Sigmoid colon (tissue), 6 donors: ENCODE measurements at regions not wholly inside any gene's neighbourhood (a gene's known extent, or its start where the extent isn't known, plus 50 kb on each side); places are given as distances from the start of the nearest gene placed in this dataset.

Source experiments
- DNase-seq: peaks from one replicate; pipeline ENCODE4 v3.0.0-alpha.2; 2019
- H3K27ac ChIP-seq, 4 donors: fragments of 200-600 bp; sonication (generic); one replicate each; pipeline ENCODE4 v1.5.1; 2016 to 2019; ENCODE audit warnings: mild to moderate bottlenecking in 1 of 4
- H3K27me3 ChIP-seq, 3 donors: fragments of 200-600 bp; sonication (generic); one replicate each; pipeline ENCODE4 v1.5.1; 2019; ENCODE audit warnings: mild to moderate bottlenecking in 1 of 3
- H3K36me3 ChIP-seq, 4 donors: fragments of 200-600 bp; sonication (generic); one replicate each; pipeline ENCODE4 v1.5.1; 2016 to 2019
- H3K4me1 ChIP-seq, 4 donors: fragments of 200-600 bp; sonication (generic); one replicate each; pipeline ENCODE4 v1.5.1; 2017 to 2019
- H3K4me3 ChIP-seq, 4 donors: fragments of 200-600 bp; sonication (generic); one replicate each; pipeline ENCODE4 v1.5.1; 2017 to 2019; ENCODE audit warnings: mild to moderate bottlenecking in 2 of 4, moderate library complexity in 1 of 4
- H3K9me3 ChIP-seq, 4 donors: fragments of 200-600 bp in 3 of 4; sonication (generic) in 3 of 4; one replicate each; pipeline versions ENCODE4 v1.5.1 to v1.6.1; 2013 to 2019
- CTCF ChIP-seq, 4 experiments: fragments of 450-650 bp in 3 of 4; fragments of 200-600 bp in 1 of 4; IDR thresholded peaks; one replicate each; pipeline ENCODE4 v1.5.1; 2016 to 2019; ENCODE audit warnings: antibody characterized with exemption in 4 of 4, mild to moderate bottlenecking in 3 of 4, moderate library complexity in 2 of 4
- EP300 ChIP-seq, 4 donors: sonication (generic); formaldehyde crosslinking; IDR thresholded peaks; one replicate each; pipeline ENCODE4 v1.6.1; 2017; ENCODE audit warnings: antibody characterized with exemption in 4 of 4
- POLR2A ChIP-seq, 2 donors: fragments of 450-650 bp; IDR thresholded peaks; one replicate each; pipeline ENCODE4 v1.6.1; 2016; ENCODE audit warnings: antibody characterized with exemption in 2 of 2, mild to moderate bottlenecking in 2 of 2, moderate library complexity in 2 of 2
- POLR2AphosphoS5 ChIP-seq, 4 donors: sonication (generic); formaldehyde crosslinking; IDR thresholded peaks; one replicate each; pipeline ENCODE4 v1.6.1; 2017; ENCODE audit warnings: antibody characterized with exemption in 4 of 4
- WGBS, 2 donors: extraction: QIAGEN DNeasy Blood & Tissue Kit; methylation state at CpG; one replicate each; pipeline ENCODE4 v1.1.7; 2013; 5-methylcytosine and 5-hydroxymethylcytosine counted together
- intact Hi-C: fragments of 100-400 bp; cut with DNase I; formaldehyde crosslinking; loops from one replicate; pipeline ENCODE4 v1.15.1; 2023
- donor health status: healthy with polysubstance abuse.
- donor health status: healthy.

GRCh38 chr14:104392001-104392395 is 187.6 kb upstream of the C14orf180 start:
- peaks cover 0 to under 1% (median 0%) of the 10 kb centered on the region in 4 donors for H3K9me3 ChIP-seq
- TF ChIP-seq POLR2A (IDR thresholded peaks at IDR 0.05) = no peak
- no peak for TF ChIP-seq EP300 (IDR thresholded peaks at IDR 0.05)
- no peak for TF ChIP-seq CTCF (IDR thresholded peaks at IDR 0.05)
- no peak for TF ChIP-seq POLR2AphosphoS5 (IDR thresholded peaks at IDR 0.05)
- H3K27ac ChIP-seq = no peak overlapping the region
- H3K27me3 ChIP-seq = peaks cover 0 to 11% (median 0%) of the 10 kb centered on the region in 3 donors
- no peaks in the 10 kb centered on the region for H3K4me1 ChIP-seq
- DNase-seq = peak; percentile 56
- no peak overlapping the region for H3K4me3 ChIP-seq
- H3K36me3 ChIP-seq = no peaks in the 10 kb centered on the region
- intact Hi-C loops = no loop called here
- WGBS, 2 donors = 39 to 49% methylated on average over 6 of the region's 6 CpGs

- H3K4me1 ChIP-seq = no peaks in the 10 kb centered on the region
- no peaks in the 10 kb centered on the region for H3K36me3 ChIP-seq
- peaks cover 0 to 2% (median 0%) of the 10 kb centered on the region in 4 donors for H3K9me3 ChIP-seq
- TF ChIP-seq POLR2AphosphoS5 (IDR thresholded peaks at IDR 0.05) (no peak), EP300 (IDR thresholded peaks at IDR 0.05) (no peak), POLR2A (IDR thresholded peaks at IDR 0.05) (no peak), CTCF (IDR thresholded peaks at IDR 0.05) (no peak)
- H3K27me3 ChIP-seq = peaks cover 0 to 11% (median 0%) of the 10 kb centered on the region in 3 donors
- intact Hi-C loops = no loop called here
- H3K4me3 ChIP-seq = no peak overlapping the region
- WGBS, 2 donors = 80 to 86% methylated on average over 28 of the region's 28 CpGs
- no peak overlapping the region for H3K27ac ChIP-seq
- no peak for DNase-seq
Observed at GRCh38 chr14:104392396-104393198, 187.0 kb upstream of the C14orf180 start.

- Histone ChIP-seq H3K27me3 (peaks cover 0 to 11% (median 0%) of the 10 kb centered on the region in 3 donors), H3K36me3 (no peaks in the 10 kb centered on the region), H3K27ac (peak overlapping the region in 1 of 4 donors; percentile 27), H3K4me1 (no peaks in the 10 kb centered on the region), H3K4me3 (no peak overlapping the region), H3K9me3 (peaks cover 0 to 6% (median 2%) of the 10 kb centered on the region in 4 donors)
- TF ChIP-seq CTCF (IDR thresholded peaks at IDR 0.05) = no peak
- TF ChIP-seq EP300 (IDR thresholded peaks at IDR 0.05) = no peak
- TF ChIP-seq POLR2A (IDR thresholded peaks at IDR 0.05) = no peak
- no peak for TF ChIP-seq POLR2AphosphoS5 (IDR thresholded peaks at IDR 0.05)
- whole genome bisulfite sequencing, 2 donors = 87 to 89% methylated on average over 18 of the region's 18 CpGs
- intact Hi-C loops = no loop called here
- DNase-seq = peak; percentile 61
Observed at GRCh38 chr14:104393199-104393897, 186.2 kb upstream of the C14orf180 start.

GRCh38 chr14:104393898-104394381 is 185.6 kb upstream of the C14orf180 start:
- intact Hi-C loops = no loop called here
- 45 to 62% methylated on average over 10 of the region's 10 CpGs for WGBS, 2 donors
- DNase-seq = peak; percentile 67
- no peaks in the 10 kb centered on the region for H3K4me1 ChIP-seq
- H3K27me3 ChIP-seq = peaks cover 0 to 11% (median 0%) of the 10 kb centered on the region in 3 donors
- peak overlapping the region in 1 of 4 donors; percentile 27 for H3K27ac ChIP-seq
- no peak overlapping the region for H3K4me3 ChIP-seq
- TF ChIP-seq POLR2A (IDR thresholded peaks at IDR 0.05) (no peak), CTCF (IDR thresholded peaks at IDR 0.05) (no peak), EP300 (IDR thresholded peaks at IDR 0.05) (no peak), POLR2AphosphoS5 (IDR thresholded peaks at IDR 0.05) (no peak)
- H3K36me3 ChIP-seq = no peaks in the 10 kb centered on the region
- peaks cover 0 to 8% (median 3%) of the 10 kb centered on the region in 4 donors for H3K9me3 ChIP-seq
